Frontal cortex (tissue), 3 donors: ENCODE measurements at regions not wholly inside any gene's neighbourhood (a gene's known extent, or its start where the extent isn't known, plus 50 kb on each side); places are given as distances from the start of the nearest gene placed in this dataset.

Experiments
- DNase-seq, 2 donors: peaks; one replicate each; pipeline ENCODE4 v3.0.0; 2012; ENCODE audit warnings: low spot score in 2 of 2
- FAIRE-seq: peaks from 2 replicates; lab custom pipeline; 2012; peaks lifted over from hg19 to GRCh38; lab: Jason Lieb, UNC
- donor health status: control.
- donor health status: control.
- donor health status: control.

- FAIRE-seq = no peak
These were observed 307.7 kb upstream of the KCNH8 start for GRCh38 chr3:18840535-18841137.

GRCh38 chr3:18838758-18839157 is 309.6 kb upstream of the KCNH8 start:
- no peak for FAIRE-seq
- no peak for DNase-seq

More at GRCh38 chr3:18840535-18841137, 307.7 kb upstream of the KCNH8 start:
- no peak for DNase-seq

DNA sequence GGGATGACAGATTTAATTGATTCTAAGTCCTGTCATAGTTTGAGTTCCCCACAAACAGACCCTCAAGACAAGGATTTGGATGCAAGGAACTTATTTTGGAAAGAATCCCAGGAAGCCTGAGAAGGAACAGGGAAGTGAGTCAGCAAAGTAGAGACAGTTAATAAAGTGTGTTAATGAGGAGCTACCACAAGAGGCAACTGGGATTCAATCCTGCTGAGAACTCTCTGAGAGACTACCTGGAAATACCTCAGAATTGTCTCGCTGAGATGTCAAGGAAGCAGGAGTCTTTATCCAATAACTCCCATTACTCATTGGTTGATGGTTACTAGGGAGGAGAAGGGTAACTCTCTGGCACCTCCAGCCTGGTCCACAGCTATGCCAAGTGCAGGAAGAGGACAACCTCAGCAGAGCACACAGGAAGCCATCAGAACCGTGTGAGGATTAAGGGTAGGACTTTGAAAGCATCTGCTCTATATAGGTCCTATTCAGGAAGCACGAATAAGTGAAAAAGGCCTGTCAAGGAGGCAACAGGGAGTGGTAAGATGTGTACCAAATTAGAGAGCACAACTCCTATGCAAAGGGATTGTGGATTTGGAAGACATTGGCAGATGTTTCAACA is 311.1 kb upstream of the KCNH8 start:
- DNase-seq = no peak
- FAIRE-seq = no peak

- no peak for FAIRE-seq
- DNase-seq = no peak
These were observed 313.3 kb upstream of the KCNH8 start for GRCh38 chr3:18835021-18835420.

DNA sequence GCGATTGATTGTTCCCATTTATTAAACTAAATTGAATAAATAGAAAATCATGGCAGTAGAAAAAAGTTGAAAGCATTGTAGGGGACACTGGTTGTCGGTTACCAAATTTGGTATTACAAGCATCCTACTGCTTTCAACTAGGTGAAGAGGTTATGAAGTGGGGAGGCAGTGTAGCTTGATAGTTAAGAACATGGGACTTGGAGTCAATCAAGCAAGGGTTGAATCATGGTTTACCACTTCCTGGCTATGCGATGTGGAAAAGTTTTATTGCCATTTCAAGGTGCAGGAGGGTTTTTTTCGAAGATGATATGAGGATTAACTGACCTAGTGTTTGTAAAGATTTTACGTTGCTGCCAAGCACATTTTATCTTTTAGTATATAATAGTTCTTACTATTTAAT is 318.2 kb upstream of the KCNH8 start:
- no peak for DNase-seq
- no peak for FAIRE-seq

- no peak for DNase-seq
- FAIRE-seq = no peak
These were observed 319.7 kb upstream of the KCNH8 start for GRCh38 chr3:18828637-18829036.

- no peak for DNase-seq
- no peak for FAIRE-seq
These were observed 320.6 kb upstream of the KCNH8 start for GRCh38 chr3:18827664-18828063.

DNA sequence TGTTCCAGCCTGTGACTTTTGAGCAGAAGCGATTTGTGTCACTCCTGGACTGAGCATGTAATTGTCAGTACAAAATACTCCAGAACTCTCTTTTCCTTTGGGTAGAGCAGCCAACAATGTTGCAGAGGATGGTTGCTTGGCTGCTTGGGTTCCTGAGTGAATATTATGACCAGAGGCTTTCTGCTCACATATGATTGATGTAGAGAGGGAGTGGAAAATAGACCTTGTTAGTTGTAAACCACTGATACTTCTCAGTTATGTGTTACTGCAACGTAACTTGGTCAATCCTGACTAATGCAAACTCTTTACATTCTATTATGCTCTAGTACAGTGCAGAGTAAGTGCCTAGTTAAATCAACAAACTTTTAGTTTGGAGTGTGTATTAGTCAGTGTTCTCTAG is 322.6 kb upstream of the KCNH8 start:
- FAIRE-seq = no peak
- DNase-seq = no peak

DNA sequence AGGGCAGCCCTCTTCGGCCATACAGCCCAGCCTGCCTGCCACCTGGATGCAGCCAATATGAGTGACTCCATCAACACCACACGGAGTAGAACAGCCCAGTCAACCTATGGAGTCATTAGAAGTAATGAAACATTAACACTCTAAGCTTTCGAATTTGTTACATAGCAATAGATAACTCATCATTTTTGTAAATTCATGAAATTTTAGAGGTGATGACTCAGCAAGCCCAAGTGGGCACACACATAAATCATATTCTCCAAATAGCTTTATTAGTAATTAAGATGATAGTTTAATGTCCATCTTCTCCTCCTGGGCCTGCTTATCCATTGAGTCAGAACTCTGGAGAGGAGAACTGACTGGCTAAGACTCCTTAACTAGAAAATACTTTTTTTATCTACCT is 335.0 kb upstream of the KCNH8 start:
- no peak for FAIRE-seq
- no peak for DNase-seq

GRCh38 chr3:18812316-18812715 is 336.0 kb upstream of the KCNH8 start:
- FAIRE-seq = no peak

GRCh38 chr3:18810306-18810661 is 338.0 kb upstream of the KCNH8 start:
- DNase-seq = no peak
- no peak for FAIRE-seq

More at GRCh38 chr3:18812316-18812715, 336.0 kb upstream of the KCNH8 start:
- no peak for DNase-seq

- FAIRE-seq = no peak
- no peak for DNase-seq
These were observed 338.5 kb upstream of the KCNH8 start for GRCh38 chr3:18809640-18810305.

- FAIRE-seq = no peak
These were observed 339.9 kb upstream of the KCNH8 start for GRCh38 chr3:18808429-18808828.

GRCh38 chr3:18807593-18807992 is 340.7 kb upstream of the KCNH8 start:
- DNase-seq (no peak), FAIRE-seq (no peak)

More at GRCh38 chr3:18808429-18808828, 339.9 kb upstream of the KCNH8 start:
- no peak for DNase-seq

GRCh38 chr3:18806633-18807032 is 341.7 kb upstream of the KCNH8 start:
- DNase-seq (no peak), FAIRE-seq (no peak)

DNA sequence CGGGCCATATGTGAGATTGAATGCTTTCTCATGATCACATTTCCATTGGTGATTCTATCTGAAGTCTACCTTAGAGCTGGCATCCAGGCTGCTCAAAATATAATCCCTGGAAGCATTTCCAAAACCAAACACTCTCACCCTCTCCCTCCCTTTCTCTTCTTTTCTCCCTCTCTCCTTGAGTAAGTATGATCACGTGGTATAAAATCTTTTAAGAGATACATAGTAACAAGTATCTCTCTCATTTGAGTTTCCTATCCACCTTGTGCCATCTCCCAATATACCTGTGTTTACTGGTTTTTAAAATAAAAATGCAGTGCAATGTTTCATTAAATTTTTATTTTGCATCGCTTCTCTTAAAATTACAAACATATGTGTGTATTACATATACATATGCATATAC is 350.9 kb upstream of the KCNH8 start:
- FAIRE-seq (no peak), DNase-seq (no peak)

- FAIRE-seq (no peak), DNase-seq (no peak)
These were observed 353.2 kb upstream of the KCNH8 start for GRCh38 chr3:18795078-18795477.

DNA sequence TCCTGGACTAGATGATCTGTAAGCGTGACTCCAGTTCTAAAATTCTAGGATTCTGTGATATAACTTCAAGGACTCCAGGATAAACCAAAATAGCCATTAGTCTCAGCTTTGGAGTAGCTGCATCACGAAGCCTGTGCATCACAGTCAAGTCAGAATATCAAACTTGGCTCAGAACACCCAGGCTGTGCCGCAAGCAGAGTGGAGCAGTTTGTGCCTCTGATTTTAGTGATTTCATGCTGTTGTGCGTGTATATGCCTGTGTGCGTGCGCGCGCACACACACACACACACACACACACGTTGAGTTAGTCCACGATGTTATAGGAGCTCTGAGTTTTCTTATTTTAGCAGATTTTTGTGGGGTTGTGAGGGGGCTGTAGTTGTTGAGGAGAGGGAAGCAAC is 356.6 kb upstream of the KCNH8 start:
- FAIRE-seq = no peak
- DNase-seq = no peak

GRCh38 chr3:18791182-18791581 is 357.1 kb upstream of the KCNH8 start:
- no peak for DNase-seq

GRCh38 chr3:18790384-18790783 is 357.9 kb upstream of the KCNH8 start:
- DNase-seq = no peak
- no peak for FAIRE-seq

More at GRCh38 chr3:18791182-18791581, 357.1 kb upstream of the KCNH8 start:
- FAIRE-seq = no peak

DNA sequence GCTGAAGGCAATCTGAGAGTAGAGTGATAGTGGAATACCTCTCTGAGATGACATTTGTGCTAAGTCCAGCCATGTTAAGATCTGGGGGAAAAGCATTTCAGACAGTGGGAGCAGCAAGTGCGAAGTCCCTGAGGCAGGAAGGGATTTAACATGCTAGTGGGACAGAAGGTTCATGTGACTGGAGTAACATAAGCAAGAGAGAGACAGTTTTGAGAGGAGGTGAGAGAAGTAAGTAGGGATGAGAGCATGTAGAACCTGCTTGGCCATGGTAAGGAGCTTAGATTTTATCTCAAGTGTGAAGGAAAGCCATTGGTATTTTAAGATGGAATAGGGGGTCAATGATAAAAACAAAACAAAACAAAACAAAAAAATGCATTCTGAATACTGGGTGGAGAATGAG is 358.6 kb upstream of the KCNH8 start:
- DNase-seq (no peak), FAIRE-seq (no peak)

- no peak for FAIRE-seq
- no peak for DNase-seq
These were observed 360.9 kb upstream of the KCNH8 start for GRCh38 chr3:18787441-18787840.
